Central memory CD8-positive, alpha-beta T cell (primary cell): ENCODE measurements at regions not wholly inside any gene's neighbourhood (a gene's known extent, or its start where the extent isn't known, plus 50 kb on each side); places are given as distances from the start of the nearest gene placed in this dataset.

Experiments
- ATAC-seq: fragments of 150-1000 bp; cut with Tn5 transposase; replicated peaks from 2 replicates; pipeline ENCODE4 v1.10.0; 2022; ENCODE audit warnings: mild to moderate bottlenecking, moderate FRiP score, moderate number of reproducible peaks; ENCODE audit not compliant: poor library complexity, severe bottlenecking; ENCODE audit errors: extremely low read depth
- DNase-seq, 2 donors: peaks; one replicate each; pipeline ENCODE4 v3.0.0; 2021; ENCODE audit warnings: low spot score in 2 of 2
- H3K27ac Mint-ChIP-seq: one replicate; pipeline ENCODE4 v1.8.0; 2022; ENCODE audit warnings: low read depth, mild to moderate bottlenecking, moderate library complexity, mixed read lengths
- H3K27me3 Mint-ChIP-seq: one replicate; pipeline ENCODE4 v1.8.0; 2022; ENCODE audit warnings: mixed read lengths
- H3K36me3 Mint-ChIP-seq: one replicate; pipeline ENCODE4 v1.8.0; 2022; ENCODE audit warnings: mild to moderate bottlenecking, moderate library complexity, mixed read lengths; ENCODE audit not compliant: insufficient read depth
- H3K4me1 Mint-ChIP-seq: one replicate; pipeline ENCODE4 v1.8.0; 2022; ENCODE audit warnings: mixed read lengths
- H3K4me3 Mint-ChIP-seq: one replicate; pipeline ENCODE4 v1.8.0; 2022; ENCODE audit warnings: mild to moderate bottlenecking, moderate library complexity, mixed read lengths
- H3K9me3 Mint-ChIP-seq: one replicate; pipeline ENCODE4 v1.8.0; 2022; ENCODE audit warnings: mixed read lengths

GRCh38 chr5:71978216-71978615 is 129.1 kb upstream of the MAP1B start:
- no peak for ATAC-seq
- H3K36me3 Mint-ChIP-seq: peaks cover 2% of the 10 kb centered on the region
- H3K27me3 Mint-ChIP-seq: peaks cover 30% of the 10 kb centered on the region
- H3K27ac Mint-ChIP-seq: no peak overlapping the region
- H3K4me3 Mint-ChIP-seq: no peak overlapping the region
- no peaks in the 10 kb centered on the region for H3K4me1 Mint-ChIP-seq
- peaks cover 10% of the 10 kb centered on the region for H3K9me3 Mint-ChIP-seq
- DNase-seq: no peak

- ATAC-seq: no peak
- H3K36me3 Mint-ChIP-seq: no peaks in the 10 kb centered on the region
- DNase-seq: no peak
- H3K27ac Mint-ChIP-seq: no peak overlapping the region
- peaks cover 44% of the 10 kb centered on the region for H3K27me3 Mint-ChIP-seq
- no peaks in the 10 kb centered on the region for H3K4me1 Mint-ChIP-seq
- H3K9me3 Mint-ChIP-seq: peaks cover 13% of the 10 kb centered on the region
- no peak overlapping the region for H3K4me3 Mint-ChIP-seq
These were observed 124.4 kb upstream of the MAP1B start for GRCh38 chr5:71982717-71983395.

- H3K27ac Mint-ChIP-seq: no peak overlapping the region
- peaks cover 13% of the 10 kb centered on the region for H3K9me3 Mint-ChIP-seq
- peaks cover 65% of the 10 kb centered on the region for H3K27me3 Mint-ChIP-seq
- no peaks in the 10 kb centered on the region for H3K36me3 Mint-ChIP-seq
- no peak for ATAC-seq
- H3K4me3 Mint-ChIP-seq: no peak overlapping the region
- no peaks in the 10 kb centered on the region for H3K4me1 Mint-ChIP-seq
- no peak for DNase-seq
These were observed 121.2 kb upstream of the MAP1B start for GRCh38 chr5:71986101-71986500.

GRCh38 chr5:71988808-71989207 is 118.5 kb upstream of the MAP1B start:
- no peak overlapping the region for H3K27ac Mint-ChIP-seq

GRCh38 chr5:71993600-71993999 is 113.7 kb upstream of the MAP1B start:
- ATAC-seq: no peak
- no peaks in the 10 kb centered on the region for H3K36me3 Mint-ChIP-seq
- H3K9me3 Mint-ChIP-seq: no peaks in the 10 kb centered on the region
- no peak overlapping the region for H3K4me3 Mint-ChIP-seq
- peaks cover 37% of the 10 kb centered on the region for H3K27me3 Mint-ChIP-seq
- no peak for DNase-seq
- H3K27ac Mint-ChIP-seq: no peak overlapping the region
- H3K4me1 Mint-ChIP-seq: no peaks in the 10 kb centered on the region

More at GRCh38 chr5:71988808-71989207, 118.5 kb upstream of the MAP1B start:
- Mint-ChIP-seq H3K36me3 (no peaks in the 10 kb centered on the region), H3K27me3 (peaks cover 42% of the 10 kb centered on the region), H3K4me1 (no peaks in the 10 kb centered on the region), H3K9me3 (no peaks in the 10 kb centered on the region), H3K4me3 (no peak overlapping the region)
- DNase-seq (no peak), ATAC-seq (no peak)

- Mint-ChIP-seq H3K9me3 (no peaks in the 10 kb centered on the region), H3K27ac (no peak overlapping the region), H3K27me3 (peaks cover 20% of the 10 kb centered on the region), H3K4me3 (no peak overlapping the region), H3K36me3 (no peaks in the 10 kb centered on the region), H3K4me1 (no peaks in the 10 kb centered on the region)
- no peak for DNase-seq
- no peak for ATAC-seq
These were observed 110.5 kb upstream of the MAP1B start for GRCh38 chr5:71996789-71997188.

GRCh38 chr5:71998746-71999145 is 108.5 kb upstream of the MAP1B start:
- Mint-ChIP-seq H3K36me3 (no peaks in the 10 kb centered on the region), H3K4me1 (no peaks in the 10 kb centered on the region), H3K4me3 (no peak overlapping the region), H3K9me3 (no peaks in the 10 kb centered on the region), H3K27me3 (peaks cover 37% of the 10 kb centered on the region), H3K27ac (no peak overlapping the region)
- DNase-seq (no peak), ATAC-seq (no peak)

GRCh38 chr5:72000707-72001106 is 106.6 kb upstream of the MAP1B start:
- no peak overlapping the region for H3K27ac Mint-ChIP-seq
- DNase-seq (no peak), ATAC-seq (no peak)
- H3K36me3 Mint-ChIP-seq: no peaks in the 10 kb centered on the region
- H3K27me3 Mint-ChIP-seq: peaks cover 52% of the 10 kb centered on the region
- H3K9me3 Mint-ChIP-seq: no peaks in the 10 kb centered on the region
- H3K4me3 Mint-ChIP-seq: no peak overlapping the region
- no peaks in the 10 kb centered on the region for H3K4me1 Mint-ChIP-seq

- Mint-ChIP-seq H3K27me3 (peaks cover 71% of the 10 kb centered on the region), H3K9me3 (no peaks in the 10 kb centered on the region), H3K4me1 (no peaks in the 10 kb centered on the region), H3K27ac (no peak overlapping the region), H3K36me3 (no peaks in the 10 kb centered on the region), H3K4me3 (no peak overlapping the region)
- ATAC-seq (no peak), DNase-seq (no peak)
These were observed 101.6 kb upstream of the MAP1B start for GRCh38 chr5:72005671-72006070.

- no peak overlapping the region for H3K4me3 Mint-ChIP-seq
- no peak for ATAC-seq
- no peaks in the 10 kb centered on the region for H3K4me1 Mint-ChIP-seq
- no peaks in the 10 kb centered on the region for H3K9me3 Mint-ChIP-seq
- no peak overlapping the region for H3K27ac Mint-ChIP-seq
- no peak for DNase-seq
- H3K27me3 Mint-ChIP-seq: peaks cover 73% of the 10 kb centered on the region
- H3K36me3 Mint-ChIP-seq: no peaks in the 10 kb centered on the region
These were observed 100.9 kb upstream of the MAP1B start for GRCh38 chr5:72006361-72006760.

GRCh38 chr5:72007336-72008111 is 99.8 kb upstream of the MAP1B start:
- no peak for DNase-seq
- H3K27ac Mint-ChIP-seq: no peak overlapping the region
- no peaks in the 10 kb centered on the region for H3K9me3 Mint-ChIP-seq
- H3K4me3 Mint-ChIP-seq: no peak overlapping the region
- ATAC-seq: no peak
- H3K27me3 Mint-ChIP-seq: peaks cover 75% of the 10 kb centered on the region
- no peaks in the 10 kb centered on the region for H3K36me3 Mint-ChIP-seq
- H3K4me1 Mint-ChIP-seq: no peaks in the 10 kb centered on the region

- Mint-ChIP-seq H3K4me3 (no peak overlapping the region), H3K27ac (no peak overlapping the region), H3K9me3 (no peaks in the 10 kb centered on the region), H3K4me1 (no peaks in the 10 kb centered on the region), H3K36me3 (no peaks in the 10 kb centered on the region), H3K27me3 (peaks cover 75% of the 10 kb centered on the region)
- ATAC-seq: no peak
- no peak for DNase-seq
These were observed 98.0 kb upstream of the MAP1B start for GRCh38 chr5:72009280-72009679.

GRCh38 chr5:72010430-72010829 is 96.8 kb upstream of the MAP1B start:
- Mint-ChIP-seq H3K4me3 (no peak overlapping the region), H3K9me3 (no peaks in the 10 kb centered on the region)

More at GRCh38 chr5:72010430-72010829, 96.8 kb upstream of the MAP1B start:
- DNase-seq: no peak
- Mint-ChIP-seq H3K27ac (no peak overlapping the region), H3K4me1 (no peaks in the 10 kb centered on the region), H3K27me3 (peaks cover 66% of the 10 kb centered on the region), H3K36me3 (no peaks in the 10 kb centered on the region)
- ATAC-seq: no peak
